ENCODE measurements at regions not wholly inside any gene's neighbourhood (a gene's known extent, or its start where the extent isn't known, plus 50 kb on each side); places are given as distances from the start of the nearest gene placed in this dataset.

DNA sequence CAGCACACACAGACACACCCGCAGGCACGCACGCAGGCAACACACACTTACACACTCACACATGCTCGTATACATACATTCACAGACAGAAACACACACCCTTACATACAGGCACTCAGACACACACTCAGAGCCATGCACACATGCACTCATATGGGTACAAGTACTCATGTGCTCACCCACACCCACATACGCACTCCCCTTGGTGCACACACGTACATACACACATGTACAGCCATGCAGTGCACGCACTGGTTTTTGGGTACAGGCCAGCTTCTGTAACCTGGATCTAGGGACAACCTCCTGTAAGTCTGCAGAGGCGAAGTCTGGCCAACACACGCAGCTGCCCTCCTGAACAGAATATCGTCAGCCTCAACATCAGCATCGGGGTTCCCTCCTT lies 221.3 kb upstream of the RTL1 start:
- no peak for TF ChIP-seq ZFX (IDR thresholded peaks at IDR 0.05; ENCODE audit: borderline replicate concordance)
- TF ChIP-seq, protein P1, sequence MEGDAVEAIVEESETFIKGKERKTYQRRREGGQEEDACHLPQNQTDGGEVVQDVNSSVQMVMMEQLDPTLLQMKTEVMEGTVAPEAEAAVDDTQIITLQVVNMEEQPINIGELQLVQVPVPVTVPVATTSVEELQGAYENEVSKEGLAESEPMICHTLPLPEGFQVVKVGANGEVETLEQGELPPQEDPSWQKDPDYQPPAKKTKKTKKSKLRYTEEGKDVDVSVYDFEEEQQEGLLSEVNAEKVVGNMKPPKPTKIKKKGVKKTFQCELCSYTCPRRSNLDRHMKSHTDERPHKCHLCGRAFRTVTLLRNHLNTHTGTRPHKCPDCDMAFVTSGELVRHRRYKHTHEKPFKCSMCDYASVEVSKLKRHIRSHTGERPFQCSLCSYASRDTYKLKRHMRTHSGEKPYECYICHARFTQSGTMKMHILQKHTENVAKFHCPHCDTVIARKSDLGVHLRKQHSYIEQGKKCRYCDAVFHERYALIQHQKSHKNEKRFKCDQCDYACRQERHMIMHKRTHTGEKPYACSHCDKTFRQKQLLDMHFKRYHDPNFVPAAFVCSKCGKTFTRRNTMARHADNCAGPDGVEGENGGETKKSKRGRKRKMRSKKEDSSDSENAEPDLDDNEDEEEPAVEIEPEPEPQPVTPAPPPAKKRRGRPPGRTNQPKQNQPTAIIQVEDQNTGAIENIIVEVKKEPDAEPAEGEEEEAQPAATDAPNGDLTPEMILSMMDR (IDR thresholded peaks at IDR 0.05), result no peak

Data from 22Rv1 (cell line).